Liver (tissue), 3 donors: ENCODE measurements at regions not wholly inside any gene's neighbourhood (a gene's known extent, or its start where the extent isn't known, plus 50 kb on each side); places are given as distances from the start of the nearest gene placed in this dataset.

Source experiments
- CTCF ChIP-seq: fragments of 150-350 bp; IDR thresholded peaks from 2 replicates; pipeline ENCODE4 v1.5.1; 2017; ENCODE audit warnings: improper control_type of control experiment, low read depth, low read length; ENCODE audit not compliant: missing input control
- EGR1 ChIP-seq, 2 donors: IDR thresholded peaks; 2 replicates each; pipeline ENCODE4 v1.6.1; 2016 to 2018; ENCODE audit warnings: antibody characterized with exemption in 2 of 2, low read depth in 2 of 2
- FOXA1 ChIP-seq: IDR thresholded peaks from 2 replicates; pipeline ENCODE4 v1.6.1; 2016; ENCODE audit warnings: antibody characterized with exemption
- HNF4A ChIP-seq, 2 donors: conservative IDR thresholded peaks; 2 replicates each; pipeline ENCODE4 v1.6.1; 2016; ENCODE audit warnings: antibody characterized with exemption in 2 of 2, mild to moderate bottlenecking in 2 of 2
- RAD21 ChIP-seq, 2 donors: IDR thresholded peaks; 2 replicates each; pipeline ENCODE4 v1.6.1; 2016; ENCODE audit warnings: antibody characterized with exemption in 2 of 2, mild to moderate bottlenecking in 2 of 2
- REST ChIP-seq: IDR thresholded peaks from 2 replicates; pipeline ENCODE4 v1.6.1; 2016; ENCODE audit warnings: antibody characterized with exemption, mild to moderate bottlenecking
- SP1 ChIP-seq: IDR thresholded peaks from 2 replicates; pipeline ENCODE4 v1.6.1; 2018; ENCODE audit warnings: antibody characterized with exemption, mild to moderate bottlenecking
- TAF1 ChIP-seq: conservative IDR thresholded peaks from 2 replicates; pipeline ENCODE4 v1.6.1; 2016; ENCODE audit warnings: antibody characterized with exemption, mild to moderate bottlenecking
- YY1 ChIP-seq: IDR thresholded peaks from 2 replicates; pipeline ENCODE4 v1.6.1; 2016; ENCODE audit warnings: antibody characterized with exemption, mild to moderate bottlenecking
- donor health status: healthy.
- donor health status: healthy.

- no peak for TF ChIP-seq CTCF
- TF ChIP-seq EGR1 (IDR thresholded peaks at IDR 0.05; ENCODE audit: low read depth in 2 of 2): no peak
- TF ChIP-seq TAF1: no peak
- no peak for TF ChIP-seq REST
- no peak for TF ChIP-seq SP1
- TF ChIP-seq RAD21 (IDR thresholded peaks at IDR 0.05): no peak
- no peak for TF ChIP-seq FOXA1
- TF ChIP-seq YY1: no peak
- no peak for TF ChIP-seq HNF4A (conservative IDR thresholded peaks at IDR 0.05)
These were observed 237.8 kb upstream of the ADGRL3 start for GRCh38 chr4:60962286-60962685.
